Neural progenitor cell (in vitro differentiated cells): ENCODE measurements at regions not wholly inside any gene's neighbourhood (a gene's known extent, or its start where the extent isn't known, plus 50 kb on each side); places are given as distances from the start of the nearest gene placed in this dataset.

Experiments
- DNase-seq: peaks from one replicate; pipeline ENCODE4 v3.0.0-alpha.2; 2016; ENCODE audit warnings: low spot score
- H2AFZ ChIP-seq: fragments of 200-600 bp; sonication (generic); replicated peaks from 2 replicates; pipeline ENCODE4 v1.6.1; 2016; ENCODE audit warnings: antibody characterized with exemption
- H3F3A ChIP-seq: fragments of 200-600 bp; sonication (generic); 2 replicates; pipeline ENCODE4 v1.6.1; 2016; ENCODE audit warnings: antibody characterized with exemption, low read depth
- H3K27ac ChIP-seq: fragments of 200-600 bp; sonication (generic); 2 replicates; pipeline ENCODE4 v1.5.1; 2016; ENCODE audit warnings: mild to moderate bottlenecking
- H3K27me3 ChIP-seq: fragments of 200-600 bp; sonication (generic); 2 replicates; pipeline ENCODE4 v1.6.1; 2016; ENCODE audit warnings: mild to moderate bottlenecking, moderate library complexity
- H3K36me3 ChIP-seq: fragments of 200-600 bp; sonication (generic); 2 replicates; pipeline ENCODE4 v1.5.1; 2016
- H3K4me1 ChIP-seq: fragments of 200-600 bp; sonication (generic); 2 replicates; pipeline ENCODE4 v1.6.1; 2016; ENCODE audit warnings: mixed run types
- H3K4me2 ChIP-seq: fragments of 200-600 bp; sonication (generic); 2 replicates; pipeline ENCODE4 v1.6.1; 2016
- H3K4me3 ChIP-seq: fragments of 200-600 bp; sonication (generic); 2 replicates; pipeline ENCODE4 v1.5.1; 2016
- H3K79me2 ChIP-seq: fragments of 200-600 bp; sonication (generic); 2 replicates; pipeline ENCODE4 v1.6.1; 2016; ENCODE audit warnings: low read depth
- H3K9ac ChIP-seq: fragments of 200-600 bp; sonication (generic); 2 replicates; pipeline ENCODE4 v1.6.1; 2016
- H3K9me3 ChIP-seq: fragments of 200-600 bp; sonication (generic); 2 replicates; pipeline ENCODE4 v1.5.1; 2016; ENCODE audit warnings: low read depth
- H4K20me1 ChIP-seq: fragments of 200-600 bp; sonication (generic); 2 replicates; pipeline ENCODE4 v1.6.1; 2016; ENCODE audit warnings: low read depth
- H3K27ac Mint-ChIP-seq: 3 replicates; pipeline ENCODE4 v1.8.0; 2021; ENCODE audit warnings: mixed read lengths
- H3K27me3 Mint-ChIP-seq: 2 replicates; pipeline ENCODE4 v1.8.0; 2022; ENCODE audit warnings: low read depth, mild to moderate bottlenecking, inconsistent platforms, moderate library complexity, mixed read lengths; ENCODE audit not compliant: insufficient read depth
- H3K36me3 Mint-ChIP-seq: 3 replicates; pipeline ENCODE4 v1.8.0; 2021; ENCODE audit warnings: mixed read lengths
- H3K4me1 Mint-ChIP-seq: 3 replicates; pipeline ENCODE4 v1.8.0; 2021; ENCODE audit warnings: mixed read lengths
- H3K4me3 Mint-ChIP-seq: 3 replicates; pipeline ENCODE4 v1.8.0; 2021; ENCODE audit warnings: mild to moderate bottlenecking, moderate library complexity, mixed read lengths
- H3K9me3 Mint-ChIP-seq: 3 replicates; pipeline ENCODE4 v1.8.0; 2020; ENCODE audit warnings: mixed read lengths
- EZH2 ChIP-seq: fragments of 200-600 bp; sonication (generic); IDR thresholded peaks from 2 replicates; pipeline ENCODE4 v1.6.1; 2017; ENCODE audit warnings: antibody characterized with exemption, mild to moderate bottlenecking, moderate library complexity
- EZH2phosphoT487 ChIP-seq: fragments of 200-600 bp; sonication (generic); IDR thresholded peaks from 2 replicates; pipeline ENCODE4 v1.6.1; 2017; ENCODE audit warnings: antibody characterized with exemption
- TF ChIP-seq, protein P1 (sequence below): fragments of 200-600 bp; sonication (generic); IDR thresholded peaks from 2 replicates; pipeline ENCODE4 v1.5.1; 2017; ENCODE audit warnings: antibody characterized with exemption, mild to moderate bottlenecking

DNA sequence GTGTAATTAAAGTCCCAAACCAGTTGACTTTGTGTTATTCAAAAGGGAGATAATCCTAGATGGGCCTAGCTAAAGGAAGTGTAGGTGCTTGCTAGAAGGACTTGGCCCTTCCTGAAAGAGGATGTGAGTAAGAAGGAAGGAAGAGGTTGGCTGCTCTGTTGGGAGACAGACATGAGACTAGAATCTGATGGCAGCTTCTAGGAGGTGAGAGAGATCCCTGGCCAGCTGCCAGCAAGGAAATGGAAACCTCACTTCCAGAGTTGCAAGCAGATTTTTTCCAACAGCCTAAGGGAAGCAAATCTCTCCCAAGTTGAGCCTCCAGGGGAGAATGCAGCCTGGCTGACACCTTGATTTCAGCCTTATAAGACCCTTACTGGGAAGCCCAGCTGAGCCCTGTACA, 368.4 kb upstream of the ZMIZ1 start:
- Histone ChIP-seq H3K9me3 (no peaks in the 10 kb centered on the region), H3K27ac (no peak overlapping the region), H3K9ac (no peak overlapping the region), H3K27me3 (no peaks in the 10 kb centered on the region), H3K4me2 (no peak overlapping the region), H3K36me3 (no peaks in the 10 kb centered on the region), H2AFZ (no peak overlapping the region), H3K4me3 (no peak overlapping the region), H3F3A (no peaks in the 10 kb centered on the region), H4K20me1 (no peaks in the 10 kb centered on the region), H3K4me1 (peaks cover 5% of the 10 kb centered on the region), H3K79me2 (no peaks in the 10 kb centered on the region)
- TF ChIP-seq EZH2phosphoT487 = no peak
- TF ChIP-seq, protein P1, sequence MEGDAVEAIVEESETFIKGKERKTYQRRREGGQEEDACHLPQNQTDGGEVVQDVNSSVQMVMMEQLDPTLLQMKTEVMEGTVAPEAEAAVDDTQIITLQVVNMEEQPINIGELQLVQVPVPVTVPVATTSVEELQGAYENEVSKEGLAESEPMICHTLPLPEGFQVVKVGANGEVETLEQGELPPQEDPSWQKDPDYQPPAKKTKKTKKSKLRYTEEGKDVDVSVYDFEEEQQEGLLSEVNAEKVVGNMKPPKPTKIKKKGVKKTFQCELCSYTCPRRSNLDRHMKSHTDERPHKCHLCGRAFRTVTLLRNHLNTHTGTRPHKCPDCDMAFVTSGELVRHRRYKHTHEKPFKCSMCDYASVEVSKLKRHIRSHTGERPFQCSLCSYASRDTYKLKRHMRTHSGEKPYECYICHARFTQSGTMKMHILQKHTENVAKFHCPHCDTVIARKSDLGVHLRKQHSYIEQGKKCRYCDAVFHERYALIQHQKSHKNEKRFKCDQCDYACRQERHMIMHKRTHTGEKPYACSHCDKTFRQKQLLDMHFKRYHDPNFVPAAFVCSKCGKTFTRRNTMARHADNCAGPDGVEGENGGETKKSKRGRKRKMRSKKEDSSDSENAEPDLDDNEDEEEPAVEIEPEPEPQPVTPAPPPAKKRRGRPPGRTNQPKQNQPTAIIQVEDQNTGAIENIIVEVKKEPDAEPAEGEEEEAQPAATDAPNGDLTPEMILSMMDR = no peak
- TF ChIP-seq EZH2 = no peak
- Mint-ChIP-seq H3K9me3 (no peaks in the 10 kb centered on the region), H3K4me3 (no peak overlapping the region), H3K27me3 (peaks cover 11% of the 10 kb centered on the region), H3K27ac (no peak overlapping the region), H3K4me1 (peaks cover 34% of the 10 kb centered on the region), H3K36me3 (no peaks in the 10 kb centered on the region)
- no peak for DNase-seq

GRCh38 chr10:78700816-78701520, 367.8 kb upstream of the ZMIZ1 start:
- no peaks in the 10 kb centered on the region for H3K9me3 Mint-ChIP-seq
- Histone ChIP-seq H3K36me3 (no peaks in the 10 kb centered on the region), H3F3A (no peaks in the 10 kb centered on the region), H3K9me3 (no peaks in the 10 kb centered on the region), H3K27ac (no peak overlapping the region), H3K4me1 (peaks cover 5% of the 10 kb centered on the region), H4K20me1 (no peaks in the 10 kb centered on the region), H2AFZ (no peak overlapping the region), H3K4me3 (no peak overlapping the region), H3K27me3 (no peaks in the 10 kb centered on the region), H3K79me2 (no peaks in the 10 kb centered on the region), H3K9ac (no peak overlapping the region), H3K4me2 (no peak overlapping the region)
- no peak for DNase-seq
- peaks cover 30% of the 10 kb centered on the region for H3K4me1 Mint-ChIP-seq
- H3K27ac Mint-ChIP-seq = no peak overlapping the region
- no peak overlapping the region for H3K4me3 Mint-ChIP-seq
- peaks cover 8% of the 10 kb centered on the region for H3K27me3 Mint-ChIP-seq
- H3K36me3 Mint-ChIP-seq = no peaks in the 10 kb centered on the region
- TF ChIP-seq, protein P1 = no peak
- TF ChIP-seq EZH2 (no peak), EZH2phosphoT487 (no peak)

GRCh38 chr10:78702186-78702585, 366.6 kb upstream of the ZMIZ1 start:
- DNase-seq = no peak

More at GRCh38 chr10:78702186-78702585, 366.6 kb upstream of the ZMIZ1 start:
- no peaks in the 10 kb centered on the region for H3K27me3 ChIP-seq
- no peaks in the 10 kb centered on the region for H3K36me3 Mint-ChIP-seq
- H3F3A ChIP-seq = no peaks in the 10 kb centered on the region
- H3K4me1 ChIP-seq = peaks cover 5% of the 10 kb centered on the region
- TF ChIP-seq EZH2phosphoT487 = no peak
- TF ChIP-seq EZH2 = no peak
- TF ChIP-seq, protein P1 = no peak
- H3K27ac Mint-ChIP-seq = no peak overlapping the region
- no peak overlapping the region for H3K4me2 ChIP-seq
- no peaks in the 10 kb centered on the region for H3K36me3 ChIP-seq
- H3K4me1 Mint-ChIP-seq = peaks cover 27% of the 10 kb centered on the region
- no peaks in the 10 kb centered on the region for H4K20me1 ChIP-seq
- H2AFZ ChIP-seq = no peak overlapping the region
- no peaks in the 10 kb centered on the region for H3K9me3 Mint-ChIP-seq
- no peak overlapping the region for H3K4me3 Mint-ChIP-seq
- H3K27me3 Mint-ChIP-seq = peaks cover 6% of the 10 kb centered on the region
- no peak overlapping the region for H3K27ac ChIP-seq
- H3K4me3 ChIP-seq = no peak overlapping the region
- no peak overlapping the region for H3K9ac ChIP-seq
- H3K79me2 ChIP-seq = no peaks in the 10 kb centered on the region
- no peaks in the 10 kb centered on the region for H3K9me3 ChIP-seq
